SK-N-SH (cell line): ENCODE measurements at regions not wholly inside any gene's neighbourhood (a gene's known extent, or its start where the extent isn't known, plus 50 kb on each side); places are given as distances from the start of the nearest gene placed in this dataset.

Experiments used
- CTCF ChIA-PET: fragments of 300-600, 350-600 bp; formaldehyde crosslinking; extraction: SDS; loops from one replicate; lab custom pipeline; 2021; lab: Yijun Ruan, JAX
- POLR2A ChIA-PET: fragments of 350-600 bp; sonication (Branson Sonifier 250); formaldehyde crosslinking; extraction: SDS; loops from one replicate; lab custom pipeline; 2020; ENCODE audit warnings: antibody characterized with exemption, inconsistent platforms; lab: Yijun Ruan, JAX
- DNase-seq: peaks from one replicate; pipeline ENCODE4 v3.0.0; 2012
- H2AFZ ChIP-seq: fragments of 200-600 bp; sonication (generic); 2 replicates; pipeline ENCODE4 v1.8.1; 2016; ENCODE audit warnings: antibody characterized with exemption, mild to moderate bottlenecking, low read depth
- H3F3A ChIP-seq: fragments of 200-600 bp; sonication (generic); replicated peaks from 2 replicates; pipeline ENCODE3; 2016; ENCODE audit warnings: antibody characterized with exemption, mild to moderate bottlenecking; ENCODE audit not compliant: insufficient read depth
- H3K27ac ChIP-seq, 2 experiments: fragments of 200-500 bp in 1 of 2; fragments of 200-600 bp in 1 of 2; sonication (Bioruptor generic) in 1 of 2; sonication (generic), shearing (Covaris generic) in 1 of 2; 2 replicates each; pipeline versions ENCODE4 v1.5.1 to v1.6.1; 2014 to 2016; ENCODE audit warnings: low read depth in 2 of 2, inconsistent platforms in 1 of 2, low read length in 1 of 2, mild to moderate bottlenecking in 1 of 2, mixed read lengths in 1 of 2
- H3K27me3 ChIP-seq: fragments of 200-600 bp; sonication (generic), shearing (Covaris generic); 2 replicates; pipeline ENCODE4 v1.6.1; 2016; ENCODE audit warnings: mixed run types; ENCODE audit not compliant: insufficient read depth
- H3K36me3 ChIP-seq, 2 experiments: fragments of 200-500 bp in 1 of 2; fragments of 200-600 bp in 1 of 2; sonication (Bioruptor generic) in 1 of 2; sonication (generic) in 1 of 2; replicated peaks in 1 of 2; 2 replicates each; pipeline versions ENCODE3 to v1.5.1; 2014 to 2016; ENCODE audit warnings: low read length in 1 of 2, mild to moderate bottlenecking in 1 of 2; ENCODE audit not compliant: insufficient read depth in 2 of 2, control insufficient read depth in 1 of 2
- H3K4me1 ChIP-seq, 2 experiments: fragments of 200-500 bp in 1 of 2; fragments of 200-600 bp in 1 of 2; sonication (Bioruptor generic) in 1 of 2; sonication (generic), shearing (Covaris generic) in 1 of 2; 2 replicates each; pipeline versions ENCODE4 v1.5.1 to v1.6.1; 2014 to 2016; ENCODE audit warnings: low read depth in 1 of 2, low read length in 1 of 2, mixed run types in 1 of 2; ENCODE audit not compliant: insufficient read depth in 2 of 2, control insufficient read depth in 1 of 2
- H3K4me2 ChIP-seq: fragments of 200-600 bp; sonication (generic), shearing (Covaris generic); 2 replicates; pipeline ENCODE4 v1.6.1; 2017; ENCODE audit warnings: mixed run types
- H3K4me3 ChIP-seq, 2 experiments: fragments of 200-500 bp in 1 of 2; fragments of 200-600 bp in 1 of 2; sonication (Bioruptor generic) in 1 of 2; sonication (generic), shearing (Covaris generic) in 1 of 2; 2 replicates each; pipeline versions ENCODE4 v1.5.1 to v1.8.1; 2014 to 2016; ENCODE audit warnings: low read depth in 2 of 2, inconsistent platforms in 1 of 2, low read length in 1 of 2, mild to moderate bottlenecking in 1 of 2, mixed read lengths in 1 of 2, moderate library complexity in 1 of 2
- H3K79me2 ChIP-seq: fragments of 200-600 bp; sonication (generic); 2 replicates; pipeline ENCODE4 v1.8.1; 2017; ENCODE audit warnings: mild to moderate bottlenecking; ENCODE audit not compliant: insufficient read depth
- H3K9ac ChIP-seq: fragments of 200-600 bp; sonication (generic); 2 replicates; pipeline ENCODE4 v1.6.1; 2017; ENCODE audit warnings: mixed run types
- H3K9me2 ChIP-seq: fragments of 200-600 bp; sonication (generic); 2 replicates; pipeline ENCODE4 v1.6.1; 2017; ENCODE audit warnings: mixed run types
- H3K9me3 ChIP-seq: fragments of 200-600 bp; sonication (generic); 2 replicates; pipeline ENCODE4 v1.6.1; 2017; ENCODE audit warnings: mixed run types, mild to moderate bottlenecking, moderate library complexity
- H4K20me1 ChIP-seq: fragments of 200-600 bp; sonication (generic); 2 replicates; pipeline ENCODE4 v1.6.1; 2017; ENCODE audit warnings: mild to moderate bottlenecking, mixed run types; ENCODE audit not compliant: insufficient read depth
- CTCF ChIP-seq: fragments of 200-600 bp; sonication (generic); IDR thresholded peaks from 2 replicates; pipeline ENCODE4 v1.6.1; 2017; ENCODE audit warnings: antibody characterized with exemption, mild to moderate bottlenecking, moderate library complexity
- ELF1 ChIP-seq: IDR thresholded peaks from 2 replicates; pipeline ENCODE4 v1.4.0; 2012
- EP300 ChIP-seq, 2 experiments: IDR thresholded peaks; 2 replicates each; pipeline versions ENCODE4 v1.4.0 to v1.6.1; 2012; ENCODE audit warnings: borderline replicate concordance in 1 of 2, low read depth in 1 of 2, low read length in 1 of 2
- EZH2phosphoT487 ChIP-seq: fragments of 200-600 bp; sonication (generic); IDR thresholded peaks from 2 replicates; pipeline ENCODE4 v1.6.1; 2017; ENCODE audit warnings: low read depth, mixed run types, mild to moderate bottlenecking, antibody characterized with exemption, moderate library complexity, borderline replicate concordance
- FOSL2 ChIP-seq: IDR thresholded peaks from 2 replicates; pipeline ENCODE4 v1.4.0; 2012; ENCODE audit warnings: low read depth, mild to moderate bottlenecking, moderate library complexity, borderline replicate concordance
- GATA2 ChIP-seq: sonication (generic); formaldehyde crosslinking; IDR thresholded peaks from 2 replicates; pipeline ENCODE4 v1.5.0; 2020; ENCODE audit warnings: mild to moderate bottlenecking, missing genetic modification reagents
- IRF3 ChIP-seq: fragments of 150-350 bp; IDR thresholded peaks from 2 replicates; pipeline ENCODE4 v1.6.1; 2016; ENCODE audit warnings: mild to moderate bottlenecking, low read depth, low read length
- MAX ChIP-seq: IDR thresholded peaks from 2 replicates; pipeline ENCODE4 v1.4.0; 2012; ENCODE audit warnings: low read depth
- MEF2A ChIP-seq: IDR thresholded peaks from 2 replicates; pipeline ENCODE4 v1.4.0; 2012; ENCODE audit warnings: low read depth, borderline replicate concordance
- PBX3 ChIP-seq: IDR thresholded peaks from 2 replicates; pipeline ENCODE4; 2012
- RAD21 ChIP-seq: IDR thresholded peaks from 2 replicates; pipeline ENCODE4 v1.6.1; 2012; ENCODE audit warnings: mild to moderate bottlenecking, low read length
- RCOR1 ChIP-seq: fragments of 150-350 bp; IDR thresholded peaks from 2 replicates; pipeline ENCODE4 v1.6.1; 2017; ENCODE audit warnings: antibody characterized with exemption, low read length
- RFX5 ChIP-seq: IDR thresholded peaks from 2 replicates; pipeline ENCODE4 v1.6.1; 2012; ENCODE audit warnings: mild to moderate bottlenecking, improper control_type of control experiment, low read length
- SMC3 ChIP-seq: IDR thresholded peaks from 2 replicates; pipeline ENCODE4 v1.6.1; 2012; ENCODE audit warnings: low read depth, low read length, improper control_type of control experiment
- TAF1 ChIP-seq: IDR thresholded peaks from 2 replicates; pipeline ENCODE4 v1.6.1; 2012; ENCODE audit warnings: low read depth, mild to moderate bottlenecking, low read length, moderate library complexity, borderline replicate concordance
- TCF12 ChIP-seq: IDR thresholded peaks from 2 replicates; pipeline ENCODE4 v1.4.0; 2012
- USF2 ChIP-seq: fragments of 150-350 bp; IDR thresholded peaks from 2 replicates; pipeline ENCODE4 v1.6.1; 2017; ENCODE audit warnings: antibody characterized with exemption, low read length, low read depth, borderline replicate concordance
- YY1 ChIP-seq: IDR thresholded peaks from 2 replicates; pipeline ENCODE4 v1.4.0; 2012; ENCODE audit warnings: low read depth, mild to moderate bottlenecking
- ZBTB33 ChIP-seq: IDR thresholded peaks from 2 replicates; pipeline ENCODE4 v1.4.0; 2012; ENCODE audit warnings: low read depth, borderline replicate concordance
- WGBS: methylation state at CpG from one replicate; pipeline ENCODE4 v1.1.6; 2017; ENCODE audit warnings: low lambda C conversion rate; 5-methylcytosine and 5-hydroxymethylcytosine counted together

- CTCF ChIA-PET: no interaction called here
- Histone ChIP-seq H3F3A (no peaks in the 10 kb centered on the region), H3K4me1 (no peaks in the 10 kb centered on the region), H2AFZ (no peak overlapping the region), H3K4me3 (no peak overlapping the region), H3K9me2 (no peaks in the 10 kb centered on the region), H3K27me3 (no peaks in the 10 kb centered on the region), H4K20me1 (no peaks in the 10 kb centered on the region), H3K9me3 (no peaks in the 10 kb centered on the region), H3K9ac (no peak overlapping the region), H3K27ac (no peak overlapping the region), H3K4me2 (no peak overlapping the region), H3K79me2 (no peaks in the 10 kb centered on the region), H3K36me3 (no peaks in the 10 kb centered on the region)
- WGBS: 32% methylated on average over 2 of the region's 2 CpGs
- no peak for TF ChIP-seq TCF12
- TF ChIP-seq MAX: no peak
- no peak for TF ChIP-seq CTCF
- TF ChIP-seq RAD21: no peak
- no peak for TF ChIP-seq MEF2A
- POLR2A ChIA-PET: no interaction called here
- no peak for DNase-seq
These were observed 79.7 kb upstream of the RPRM start for GRCh38 chr2:153558247-153558646.

GRCh38 chr2:153567367-153567766 is 88.8 kb upstream of the RPRM start:
- H3K9ac ChIP-seq: no peak overlapping the region
- H3K27ac ChIP-seq: no peak overlapping the region
- H3F3A ChIP-seq: no peaks in the 10 kb centered on the region
- H3K79me2 ChIP-seq: no peaks in the 10 kb centered on the region
- no peak overlapping the region for H3K4me2 ChIP-seq
- no peaks in the 10 kb centered on the region for H3K4me1 ChIP-seq
- no peak for DNase-seq
- ChIA-PET POLR2A (no interaction called here), CTCF (interaction anchor here (0.9 kb wide), 1 partner anchor 1480 kb away, joined by 3 read pairs; no protein-coding TSS in a partner anchor)
- WGBS: 23% methylated on average over 3 of the region's 3 CpGs
- H3K36me3 ChIP-seq: no peaks in the 10 kb centered on the region
- no peaks in the 10 kb centered on the region for H3K9me3 ChIP-seq
- no peaks in the 10 kb centered on the region for H4K20me1 ChIP-seq
- no peak overlapping the region for H2AFZ ChIP-seq
- H3K27me3 ChIP-seq: no peaks in the 10 kb centered on the region
- no peak overlapping the region for H3K4me3 ChIP-seq
- H3K9me2 ChIP-seq: no peaks in the 10 kb centered on the region
- TF ChIP-seq CTCF (no peak), YY1 (no peak), SMC3 (no peak), ZBTB33 (no peak), RCOR1 (no peak), EZH2phosphoT487 (no peak), EP300 (IDR thresholded peaks at IDR 0.05; ENCODE audit: borderline replicate concordance in 1 of 2, low read depth in 1 of 2, low read length in 1 of 2) (no peak), FOSL2 (no peak), TAF1 (no peak), PBX3 (no peak), ELF1 (no peak), IRF3 (no peak), USF2 (no peak), GATA2 (CRISPR knock-in tag) (no peak), RFX5 (no peak), TCF12 (no peak)
